Heart right ventricle (tissue), 16 donors: ENCODE measurements at regions not wholly inside any gene's neighbourhood (a gene's known extent, or its start where the extent isn't known, plus 50 kb on each side); places are given as distances from the start of the nearest gene placed in this dataset.
A peak's percentile ranks its signal among the peaks of the same experiment; 100 is the strongest.
"Not testable (repeated sequence)": the region's sequence is repeated elsewhere in the genome, so short reads cannot be mapped to it uniquely, and the experiment has no call there.

ENCODE experiments used
- ATAC-seq, 8 donors: fragments of 200-7000 bp; cut with Tn5 transposase; one replicate each; pipeline ENCODE4 v1.9.1; 2020; ENCODE audit warnings: mild to moderate bottlenecking in 8 of 8, moderate library complexity in 8 of 8, moderate number of reproducible peaks in 1 of 8
- DNase-seq, 2 donors: peaks; one replicate each; pipeline ENCODE4 v3.0.0-alpha.2; 2020
- H3K27ac ChIP-seq, 10 donors: fragments of 200-600 bp; sonication (generic) in 2 of 10; one replicate each; pipeline versions ENCODE4 v1.5.0 to v1.8.0; 2020 to 2022; ENCODE audit warnings: mild to moderate bottlenecking in 3 of 10
- H3K27me3 ChIP-seq, 7 donors: fragments of 200-600 bp; one replicate each; pipeline ENCODE4 v1.8.0; 2021 to 2022; ENCODE audit warnings: mild to moderate bottlenecking in 2 of 7
- H3K36me3 ChIP-seq, 9 donors: fragments of 200-600 bp; sonication (generic) in 1 of 9; one replicate each; pipeline versions ENCODE4 v1.5.0 to v1.8.0; 2020 to 2022; ENCODE audit warnings: mild to moderate bottlenecking in 2 of 9
- H3K4me1 ChIP-seq, 9 donors: fragments of 200-600 bp; sonication (generic) in 1 of 9; one replicate each; pipeline versions ENCODE4 v1.5.0 to v1.8.0; 2020 to 2022; ENCODE audit warnings: mild to moderate bottlenecking in 4 of 9
- H3K4me3 ChIP-seq, 10 donors: fragments of 200-600 bp; sonication (generic) in 2 of 10; one replicate each; pipeline versions ENCODE4 v1.5.0 to v1.8.0; 2020 to 2022; ENCODE audit warnings: mild to moderate bottlenecking in 7 of 10, moderate library complexity in 2 of 10
- H3K9me3 ChIP-seq, 11 donors: fragments of 200-600 bp in 10 of 11; sonication (generic) in 2 of 11; one replicate each; pipeline versions ENCODE4 v1.5.0 to v1.8.0; 2013 to 2022; ENCODE audit warnings: mild to moderate bottlenecking in 2 of 11, control low read depth in 1 of 11, moderate library complexity in 1 of 11
- WGBS, 2 donors: extraction: QIAGEN DNeasy Blood & Tissue Kit; methylation state at CpG; one replicate each; pipeline ENCODE4 v1.1.7; 2013; ENCODE audit warnings: inconsistent platforms in 1 of 2; 5-methylcytosine and 5-hydroxymethylcytosine counted together
- intact Hi-C, 10 donors: fragments of 100-400 bp; cut with DNase I; formaldehyde crosslinking; loops; one replicate each; pipeline versions ENCODE4 v1.11.1 to v1.14.2; 2022
- TF ChIP-seq, protein P1 (sequence below), 9 donors: fragments of 200-600 bp; sonication (generic) in 2 of 9; IDR thresholded peaks; one replicate each; pipeline versions ENCODE4 v1.5.0 to v1.8.0; 2021 to 2022; ENCODE audit warnings: antibody characterized with exemption in 9 of 9, mild to moderate bottlenecking in 5 of 9, moderate library complexity in 1 of 9
- donor health status: Arrhythmogenic right ventricular cardiomyopathy.
- donor health status: ischemic (EF 13 %, LVEDD 7.1; RV severe dilation, severe dysfunction).
- donor health status: healthy with polysubstance abuse.
- donor health status: DM: no; HTN: yes; CAD: no.
- donor health status: DM: no; HTN: no; CAD: no.
- donor health status: ischemic (EF 25% LVEDD 6.9; RV normal size, moderate dysfunction).
- donor health status: ischemic (EF 25% LVEDD 5.7; RV mildly dilated, moderate dysfunction).
- donor health status: healthy.
- donor health status: DM: yes; HTN: yes; CAD: no.
- donor health status: Ischemic cardiomyopathy.
- donor health status: ischemic (EF 35%, LVEDD 5.7; RV mildly dilated, moderate dysfunction).
- donor health status: nonischemic (EF 11% LVEDD 7.7; RV severe dilation, severe dysfunction).
- donor health status: DM: yes; HTN: yes; CAD: no.
- donor health status: PGD.
- donor health status: ischemic (EF 29% LVEDD 5.4; RV normal size, mild dysfunction).
- donor health status: nonischemic (EF 23%, LVEDD 6.1; RV moderate dilation, normal function).

DNA sequence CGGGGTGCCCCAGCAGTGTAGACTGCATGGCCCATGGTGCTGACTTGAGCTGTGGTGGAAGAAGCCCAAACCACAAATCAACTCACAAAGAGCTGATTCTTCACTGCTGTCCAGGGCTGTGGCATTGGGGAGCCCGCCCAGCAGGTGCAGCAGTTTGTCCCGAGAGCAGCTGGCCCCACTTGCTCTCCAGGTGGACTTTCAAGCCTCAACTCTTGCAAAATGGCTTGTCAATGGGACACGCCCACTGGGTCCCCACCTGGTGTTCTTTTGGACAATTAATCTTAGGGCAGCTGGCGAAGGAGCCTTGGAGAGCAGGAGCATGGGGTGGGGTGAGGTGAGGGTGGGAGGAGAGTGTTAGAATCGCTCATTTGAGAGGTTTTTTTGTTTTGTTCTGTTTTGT, 117.9 kb downstream of the MYCN start:
- H3K9me3 ChIP-seq: peaks cover 0 to 11% (median 3%) of the 10 kb centered on the region in 11 donors
- peaks cover 0 to 5% (median 0%) of the 10 kb centered on the region in 7 donors for H3K27me3 ChIP-seq
- intact Hi-C loops: no loop called here
- no peak for DNase-seq
- no peaks in the 10 kb centered on the region for H3K36me3 ChIP-seq
- no peak for ATAC-seq
- no peak overlapping the region for H3K27ac ChIP-seq
- H3K4me1 ChIP-seq: peaks cover 0 to 13% (median 11%) of the 10 kb centered on the region in 9 donors
- no peak overlapping the region for H3K4me3 ChIP-seq
- WGBS, 2 donors: 87 to 92% methylated on average over 6 of the region's 6 CpGs
- TF ChIP-seq, protein P1, sequence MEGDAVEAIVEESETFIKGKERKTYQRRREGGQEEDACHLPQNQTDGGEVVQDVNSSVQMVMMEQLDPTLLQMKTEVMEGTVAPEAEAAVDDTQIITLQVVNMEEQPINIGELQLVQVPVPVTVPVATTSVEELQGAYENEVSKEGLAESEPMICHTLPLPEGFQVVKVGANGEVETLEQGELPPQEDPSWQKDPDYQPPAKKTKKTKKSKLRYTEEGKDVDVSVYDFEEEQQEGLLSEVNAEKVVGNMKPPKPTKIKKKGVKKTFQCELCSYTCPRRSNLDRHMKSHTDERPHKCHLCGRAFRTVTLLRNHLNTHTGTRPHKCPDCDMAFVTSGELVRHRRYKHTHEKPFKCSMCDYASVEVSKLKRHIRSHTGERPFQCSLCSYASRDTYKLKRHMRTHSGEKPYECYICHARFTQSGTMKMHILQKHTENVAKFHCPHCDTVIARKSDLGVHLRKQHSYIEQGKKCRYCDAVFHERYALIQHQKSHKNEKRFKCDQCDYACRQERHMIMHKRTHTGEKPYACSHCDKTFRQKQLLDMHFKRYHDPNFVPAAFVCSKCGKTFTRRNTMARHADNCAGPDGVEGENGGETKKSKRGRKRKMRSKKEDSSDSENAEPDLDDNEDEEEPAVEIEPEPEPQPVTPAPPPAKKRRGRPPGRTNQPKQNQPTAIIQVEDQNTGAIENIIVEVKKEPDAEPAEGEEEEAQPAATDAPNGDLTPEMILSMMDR (IDR thresholded peaks at IDR 0.05): no peak

DNA sequence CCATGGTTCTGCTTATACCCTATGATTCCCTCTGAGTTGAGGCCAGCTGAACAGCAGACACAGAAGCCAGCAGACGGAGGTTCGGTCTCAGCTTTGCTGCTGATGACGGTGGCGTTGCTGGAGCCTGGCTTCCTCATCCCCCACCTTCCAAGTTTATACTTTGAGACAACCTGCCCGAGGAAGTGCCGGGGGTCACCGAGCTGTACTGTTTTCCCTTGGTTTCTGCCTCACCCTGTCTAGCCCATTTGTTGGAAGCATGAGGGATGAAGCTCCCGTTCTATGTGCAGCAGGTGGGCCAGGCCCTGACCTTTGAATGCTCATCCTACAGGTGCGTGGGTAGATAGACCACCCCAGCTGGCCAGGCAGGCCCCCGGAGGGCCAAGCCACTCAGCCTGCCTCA, 117.3 kb downstream of the MYCN start:
- no peak overlapping the region for H3K4me3 ChIP-seq
- TF ChIP-seq, protein P1 (IDR thresholded peaks at IDR 0.05): no peak
- DNase-seq (no peak), ATAC-seq (no peak)
- WGBS, 2 donors: 94 to 97% methylated on average over 10 of the region's 10 CpGs
- peaks cover 0 to 5% (median 0%) of the 10 kb centered on the region in 11 donors for H3K9me3 ChIP-seq
- H3K36me3 ChIP-seq: no peaks in the 10 kb centered on the region
- H3K27ac ChIP-seq: no peak overlapping the region
- peaks cover 0 to 13% (median 11%) of the 10 kb centered on the region in 9 donors for H3K4me1 ChIP-seq
- intact Hi-C loops: loop anchor here in 1 of 10 donors (2.0 kb wide), 1 partner anchor 59 kb away; no protein-coding TSS in a partner anchor
- peaks cover 0 to 5% (median 0%) of the 10 kb centered on the region in 7 donors for H3K27me3 ChIP-seq

- no peak overlapping the region for H3K4me3 ChIP-seq
- 26 to 31% methylated on average over 7 of the region's 7 CpGs for WGBS, 2 donors
- peak in 5 of 8 donors; percentile 24 to 59 (median 38) for ATAC-seq
Measured at GRCh38 chr2:16055848-16056580, 115.7 kb downstream of the MYCN start.

GRCh38 chr2:16053437-16054257, 113.3 kb downstream of the MYCN start:
- Histone ChIP-seq H3K9me3 (peaks cover 0 to 6% (median 0%) of the 10 kb centered on the region in 11 donors), H3K36me3 (no peaks in the 10 kb centered on the region), H3K27me3 (peaks cover 0 to 14% (median 4%) of the 10 kb centered on the region in 7 donors), H3K4me3 (no peak overlapping the region), H3K4me1 (peaks cover 0 to 13% (median 11%) of the 10 kb centered on the region in 9 donors), H3K27ac (no peak overlapping the region)
- 85 to 94% methylated on average over 7 of the region's 7 CpGs for WGBS, 2 donors
- intact Hi-C loops: no loop called here
- ATAC-seq (no peak), DNase-seq (no peak)
- TF ChIP-seq, protein P1 (IDR thresholded peaks at IDR 0.05): no peak

More at GRCh38 chr2:16055848-16056580, 115.7 kb downstream of the MYCN start:
- DNase-seq: no peak
- Histone ChIP-seq H3K9me3 (peaks cover 0 to 6% (median 0%) of the 10 kb centered on the region in 11 donors), H3K27me3 (peaks cover 0 to 9% (median 0%) of the 10 kb centered on the region in 7 donors), H3K4me1 (peaks cover 0 to 13% (median 11%) of the 10 kb centered on the region in 9 donors), H3K36me3 (no peaks in the 10 kb centered on the region), H3K27ac (no peak overlapping the region)
- TF ChIP-seq, protein P1 (IDR thresholded peaks at IDR 0.05): no peak
- intact Hi-C loops: loop anchor here in 1 of 10 donors (2.0 kb wide), 1 partner anchor 61 kb away; no protein-coding TSS in a partner anchor

DNA sequence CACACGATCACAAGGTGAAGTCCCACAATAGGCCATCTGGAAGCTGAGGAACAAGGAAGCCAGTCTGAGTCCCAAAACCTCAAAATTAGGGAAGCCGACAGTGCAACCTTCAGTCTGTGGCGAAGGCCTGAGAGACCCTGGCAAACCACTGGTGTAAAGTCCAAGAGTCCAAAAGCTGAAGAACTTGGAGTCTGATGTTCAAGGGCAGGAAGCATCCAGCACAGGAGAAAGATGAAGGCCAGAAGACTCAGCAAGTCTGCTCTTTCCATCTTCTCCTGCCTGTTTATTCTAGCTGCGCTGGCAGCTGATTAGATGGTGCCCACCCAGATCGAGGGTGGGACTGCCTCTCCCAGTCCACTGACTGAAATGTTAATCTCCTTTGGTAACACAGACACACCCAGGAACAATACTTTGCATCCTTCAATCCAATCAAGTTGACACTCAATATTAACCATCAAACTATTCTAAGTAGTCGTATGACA, 112.3 kb downstream of the MYCN start:
- peaks cover 0 to 13% (median 11%) of the 10 kb centered on the region in 9 donors for H3K4me1 ChIP-seq

More for the DNA sequence above, 112.3 kb downstream of the MYCN start:
- DNase-seq, H3K27ac ChIP-seq, ATAC-seq, H3K36me3 ChIP-seq, intact Hi-C loops, H3K4me3 ChIP-seq, H3K9me3 ChIP-seq: not testable (repeated sequence)
- peaks cover 0 to 14% (median 4%) of the 10 kb centered on the region in 7 donors for H3K27me3 ChIP-seq
- WGBS, 2 donors: 87 to 88% methylated on average over 6 of the region's 6 CpGs
